GM21515 (cell line): ENCODE measurements at regions not wholly inside any gene's neighbourhood (a gene's known extent, or its start where the extent isn't known, plus 50 kb on each side); places are given as distances from the start of the nearest gene placed in this dataset.
"Not testable (repeated sequence)": the region's sequence is repeated elsewhere in the genome, so short reads cannot be mapped to it uniquely, and the experiment has no call there.

Source experiments
- ATAC-seq: cut with Tn5 transposase; IDR thresholded peaks from one replicate; pipeline ENCODE4 v1.9.1; 2021; ENCODE audit not compliant: unreplicated experiment

- ATAC-seq: no peak
Measured at GRCh38 chr7:131940621-131941165, 384.3 kb upstream of the PODXL start.

- not testable (repeated sequence) for ATAC-seq
Measured at GRCh38 chr7:131938788-131939187, 382.4 kb upstream of the PODXL start.

- no peak for ATAC-seq
Measured at GRCh38 chr7:131937868-131938267, 381.4 kb upstream of the PODXL start.

GRCh38 chr7:131935180-131935579 lies 378.8 kb upstream of the PODXL start:
- ATAC-seq: no peak

GRCh38 chr7:131934452-131934851 lies 378.0 kb upstream of the PODXL start:
- no peak for ATAC-seq

- no peak for ATAC-seq
Measured at GRCh38 chr7:131933751-131934289, 377.4 kb upstream of the PODXL start.

GRCh38 chr7:131933219-131933618 lies 376.8 kb upstream of the PODXL start:
- ATAC-seq: not testable (repeated sequence)

- ATAC-seq: no peak
Measured at GRCh38 chr7:131932271-131932670, 375.8 kb upstream of the PODXL start.

- no peak for ATAC-seq
Measured at GRCh38 chr7:131931370-131931769, 374.9 kb upstream of the PODXL start.

GRCh38 chr7:131929632-131930031 lies 373.2 kb upstream of the PODXL start:
- no peak for ATAC-seq

GRCh38 chr7:131927770-131928423 lies 371.5 kb upstream of the PODXL start:
- ATAC-seq: no peak

- ATAC-seq: no peak
Measured at GRCh38 chr7:131925636-131926035, 369.2 kb upstream of the PODXL start.

- no peak for ATAC-seq
Measured at GRCh38 chr7:131924857-131925256, 368.4 kb upstream of the PODXL start.

- not testable (repeated sequence) for ATAC-seq
Measured at GRCh38 chr7:131922948-131923347, 366.5 kb upstream of the PODXL start.

GRCh38 chr7:131921016-131921415 lies 364.6 kb upstream of the PODXL start:
- no peak for ATAC-seq

GRCh38 chr7:131919920-131920709 lies 363.7 kb upstream of the PODXL start:
- no peak for ATAC-seq

GRCh38 chr7:131911112-131911511 lies 354.7 kb upstream of the PODXL start:
- ATAC-seq: no peak

- no peak for ATAC-seq
Measured at GRCh38 chr7:131909151-131909768, 352.8 kb upstream of the PODXL start.

GRCh38 chr7:131908714-131909113 lies 352.3 kb upstream of the PODXL start:
- no peak for ATAC-seq

GRCh38 chr7:131905471-131905973 lies 349.1 kb upstream of the PODXL start:
- ATAC-seq: no peak

GRCh38 chr7:131904760-131905327 lies 348.4 kb upstream of the PODXL start:
- no peak for ATAC-seq
